Eye (tissue), 1 donor: ENCODE measurements at regions not wholly inside any gene's neighbourhood (a gene's known extent, or its start where the extent isn't known, plus 50 kb on each side); places are given as distances from the start of the nearest gene placed in this dataset.
A peak's percentile ranks its signal among the peaks of the same experiment; 100 is the strongest.

Source experiments
- DNase-seq: peaks from one replicate; pipeline ENCODE4 v3.0.0-alpha.2; 2015

GRCh38 chrX:69303231-69303630 lies 138.0 kb upstream of the PJA1 start:
- no peak for DNase-seq

- DNase-seq, result no peak
These were observed 134.9 kb upstream of the PJA1 start for GRCh38 chrX:69299951-69300714.

GRCh38 chrX:69299285-69299684 lies 134.0 kb upstream of the PJA1 start:
- DNase-seq, result no peak

GRCh38 chrX:69298466-69299140 lies 133.3 kb upstream of the PJA1 start:
- no peak for DNase-seq

- no peak for DNase-seq
These were observed 132.3 kb upstream of the PJA1 start for GRCh38 chrX:69297506-69297905.

- no peak for DNase-seq
These were observed 128.7 kb upstream of the PJA1 start for GRCh38 chrX:69293776-69294601.

GRCh38 chrX:69291116-69291515 lies 125.9 kb upstream of the PJA1 start:
- DNase-seq, result no peak

- DNase-seq, result no peak
These were observed 125.0 kb upstream of the PJA1 start for GRCh38 chrX:69290292-69290691.

- DNase-seq, result no peak
These were observed 124.5 kb upstream of the PJA1 start for GRCh38 chrX:69289793-69290123.

GRCh38 chrX:69289046-69289792 lies 124.0 kb upstream of the PJA1 start:
- no peak for DNase-seq

- DNase-seq, result no peak
These were observed 121.8 kb upstream of the PJA1 start for GRCh38 chrX:69287095-69287494.

- no peak for DNase-seq
These were observed 121.3 kb upstream of the PJA1 start for GRCh38 chrX:69286565-69286906.

GRCh38 chrX:69285881-69286564 lies 120.8 kb upstream of the PJA1 start:
- DNase-seq, result peak; percentile 83

GRCh38 chrX:69285401-69285877 lies 120.2 kb upstream of the PJA1 start:
- DNase-seq, result peak; percentile 50

- DNase-seq, result no peak
These were observed 119.2 kb upstream of the PJA1 start for GRCh38 chrX:69284491-69284890.

- no peak for DNase-seq
These were observed 117.8 kb upstream of the PJA1 start for GRCh38 chrX:69282893-69283690.

GRCh38 chrX:69280933-69281332 lies 115.7 kb upstream of the PJA1 start:
- DNase-seq, result no peak

- DNase-seq, result no peak
These were observed 114.0 kb upstream of the PJA1 start for GRCh38 chrX:69279234-69279633.

- DNase-seq, result peak; percentile 62
These were observed 112.9 kb upstream of the PJA1 start for GRCh38 chrX:69278031-69278687.

GRCh38 chrX:69277369-69277990 lies 112.2 kb upstream of the PJA1 start:
- DNase-seq, result no peak

GRCh38 chrX:69268611-69269010 lies 103.4 kb upstream of the PJA1 start:
- DNase-seq, result no peak
